G401.6 (cell line): ENCODE measurements at regions not wholly inside any gene's neighbourhood (a gene's known extent, or its start where the extent isn't known, plus 50 kb on each side); places are given as distances from the start of the nearest gene placed in this dataset.
"Not testable (repeated sequence)": the region's sequence is repeated elsewhere in the genome, so short reads cannot be mapped to it uniquely, and the experiment has no call there.

Source experiments
- FAIRE-seq: peaks from 2 replicates; lab custom pipeline; 2012; peaks lifted over from hg19 to GRCh38; lab: Jason Lieb, UNC

- no peak for FAIRE-seq
These were observed 53.3 kb upstream of the CYLC2 start for GRCh38 chr9:102941868-102942267.

GRCh38 chr9:102922526-102922925 lies 72.6 kb upstream of the CYLC2 start:
- FAIRE-seq = no peak

GRCh38 chr9:102911185-102911584 lies 83.9 kb upstream of the CYLC2 start:
- no peak for FAIRE-seq

- FAIRE-seq = not testable (repeated sequence)
These were observed 89.3 kb upstream of the CYLC2 start for GRCh38 chr9:102905795-102906194.

- FAIRE-seq = no peak
These were observed 103.1 kb upstream of the CYLC2 start for GRCh38 chr9:102892025-102892424.

GRCh38 chr9:102888747-102889146 lies 106.4 kb upstream of the CYLC2 start:
- not testable (repeated sequence) for FAIRE-seq

- no peak for FAIRE-seq
These were observed 119.4 kb upstream of the CYLC2 start for GRCh38 chr9:102875687-102876086.

GRCh38 chr9:102867488-102867887 lies 127.6 kb upstream of the CYLC2 start:
- FAIRE-seq = no peak

GRCh38 chr9:102862478-102862877 lies 132.7 kb upstream of the CYLC2 start:
- no peak for FAIRE-seq

GRCh38 chr9:102855641-102856040 lies 139.5 kb upstream of the CYLC2 start:
- FAIRE-seq = no peak

- FAIRE-seq = no peak
These were observed 149.2 kb upstream of the CYLC2 start for GRCh38 chr9:102845827-102846371.

GRCh38 chr9:102844716-102845115 lies 150.4 kb upstream of the CYLC2 start:
- FAIRE-seq = no peak

- FAIRE-seq = no peak
These were observed 152.7 kb upstream of the CYLC2 start for GRCh38 chr9:102842423-102842822.

GRCh38 chr9:102841376-102841775 lies 153.8 kb upstream of the CYLC2 start:
- FAIRE-seq = no peak

- FAIRE-seq = no peak
These were observed 154.8 kb upstream of the CYLC2 start for GRCh38 chr9:102840335-102840734.

GRCh38 chr9:102832814-102833213 lies 162.3 kb upstream of the CYLC2 start:
- no peak for FAIRE-seq

- no peak for FAIRE-seq
These were observed 198.9 kb upstream of the CYLC2 start for GRCh38 chr9:102796244-102796643.

GRCh38 chr9:102795532-102795931 lies 199.6 kb upstream of the CYLC2 start:
- FAIRE-seq = no peak

GRCh38 chr9:102779356-102779755 lies 215.8 kb upstream of the CYLC2 start:
- FAIRE-seq = no peak

- no peak for FAIRE-seq
These were observed 216.4 kb upstream of the CYLC2 start for GRCh38 chr9:102778746-102779145.

GRCh38 chr9:102770704-102771103 lies 224.4 kb upstream of the CYLC2 start:
- FAIRE-seq = no peak

- FAIRE-seq = no peak
These were observed 225.8 kb upstream of the CYLC2 start for GRCh38 chr9:102769307-102769706.

GRCh38 chr9:102768002-102768401 lies 227.1 kb upstream of the CYLC2 start:
- FAIRE-seq = no peak

- FAIRE-seq = no peak
These were observed 228.1 kb upstream of the CYLC2 start for GRCh38 chr9:102767076-102767475.

- no peak for FAIRE-seq
These were observed 254.6 kb upstream of the CYLC2 start for GRCh38 chr9:102740578-102740977.
